ENCODE measurements at regions not wholly inside any gene's neighbourhood (a gene's known extent, or its start where the extent isn't known, plus 50 kb on each side); places are given as distances from the start of the nearest gene placed in this dataset.
"Not testable (repeated sequence)": the region's sequence is repeated elsewhere in the genome, so short reads cannot be mapped to it uniquely, and the experiment has no call there.

DNA sequence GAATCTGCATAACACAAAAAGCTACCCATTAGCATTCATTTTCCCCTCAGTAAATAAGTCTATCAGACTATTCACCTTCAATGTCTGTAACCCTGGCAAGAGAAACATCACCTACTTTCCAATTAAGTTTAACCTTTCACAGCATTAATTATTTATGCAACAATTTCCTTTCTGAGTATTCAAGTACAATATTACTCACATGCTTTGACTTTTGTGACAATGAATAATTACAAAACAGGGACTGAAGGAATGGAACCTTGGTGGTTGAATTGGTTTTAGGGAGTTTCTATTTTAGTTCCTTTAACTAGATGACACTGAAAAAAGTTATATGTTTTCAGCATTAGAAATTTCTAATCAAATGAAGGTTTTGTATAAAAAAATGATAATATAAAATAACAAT, 932.3 kb upstream of the EPHA5 start:
- DNase-seq (ENCODE audit: low spot score) = no peak

DNA sequence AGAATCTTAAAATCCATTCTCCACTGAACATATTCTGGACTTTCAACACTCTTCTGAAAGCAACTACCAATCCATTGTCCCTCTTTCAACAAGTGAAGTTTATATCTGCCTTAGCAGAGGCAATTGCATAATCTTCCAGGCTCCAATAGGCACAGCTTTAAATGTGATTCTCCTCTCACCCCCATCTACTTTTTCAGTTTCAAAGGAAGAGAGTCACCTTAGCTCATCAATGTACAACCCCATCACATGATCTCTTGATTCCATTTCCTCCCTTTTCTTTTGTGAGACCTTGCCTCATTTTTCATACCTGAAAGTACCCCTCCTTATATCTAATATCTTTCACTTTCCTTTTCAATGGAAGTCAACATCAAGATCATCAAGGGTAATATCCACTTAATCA, 921.7 kb upstream of the EPHA5 start:
- DNase-seq (ENCODE audit: low spot score) = no peak

DNA sequence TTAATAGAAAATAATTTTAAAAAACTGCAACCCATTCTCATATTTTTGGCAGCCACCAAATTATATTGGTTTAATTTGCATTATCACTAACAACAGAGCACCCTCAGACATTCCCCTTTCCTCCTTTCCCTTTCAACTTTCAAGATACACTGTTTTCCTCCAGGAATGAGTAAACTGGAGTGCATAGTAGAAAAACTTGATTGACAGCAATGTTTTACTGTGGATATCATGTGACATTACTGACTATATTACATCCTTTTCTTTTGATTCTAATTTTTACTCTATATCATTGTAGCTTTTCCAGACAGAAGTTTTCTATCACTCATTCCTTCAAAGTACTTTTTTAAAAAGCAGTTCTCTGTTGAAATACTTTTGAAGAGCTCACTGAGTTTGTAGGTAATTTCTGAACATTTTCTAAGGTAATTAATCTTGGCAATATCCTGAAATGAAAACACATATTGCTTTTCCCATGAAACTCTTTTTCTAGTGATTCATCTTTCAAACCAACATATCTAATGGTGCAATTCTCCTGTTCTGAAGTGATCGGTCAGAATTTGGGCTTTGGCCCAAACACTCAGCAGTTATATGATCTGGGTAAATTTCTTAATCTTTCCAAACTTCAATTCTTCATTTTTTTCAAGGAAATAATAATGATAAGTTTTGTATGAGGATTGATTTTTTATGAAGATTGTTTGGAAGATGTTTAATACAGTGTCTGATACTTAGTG, 920.4 kb upstream of the EPHA5 start:
- no peak for DNase-seq (ENCODE audit: low spot score)

DNA sequence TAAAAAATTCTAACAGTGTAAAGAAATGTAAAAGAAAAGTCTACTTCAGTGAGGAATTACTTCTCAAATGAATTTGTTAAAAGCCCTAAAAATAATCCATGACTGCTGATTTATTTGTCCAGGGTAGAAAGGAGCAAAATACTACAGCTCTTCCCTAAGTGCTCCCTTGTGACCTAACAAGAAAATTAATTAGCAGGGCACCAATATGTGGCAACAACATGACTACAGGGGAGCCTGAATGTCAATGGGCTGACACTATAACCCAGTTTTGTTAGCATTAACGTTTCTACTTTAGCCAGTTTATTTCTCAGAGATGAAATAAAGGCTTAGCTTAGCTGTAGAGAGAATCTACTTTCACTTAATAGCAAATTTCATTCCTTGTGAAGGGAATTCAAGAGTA, 918.9 kb upstream of the EPHA5 start:
- DNase-seq (ENCODE audit: low spot score) = no peak

DNA sequence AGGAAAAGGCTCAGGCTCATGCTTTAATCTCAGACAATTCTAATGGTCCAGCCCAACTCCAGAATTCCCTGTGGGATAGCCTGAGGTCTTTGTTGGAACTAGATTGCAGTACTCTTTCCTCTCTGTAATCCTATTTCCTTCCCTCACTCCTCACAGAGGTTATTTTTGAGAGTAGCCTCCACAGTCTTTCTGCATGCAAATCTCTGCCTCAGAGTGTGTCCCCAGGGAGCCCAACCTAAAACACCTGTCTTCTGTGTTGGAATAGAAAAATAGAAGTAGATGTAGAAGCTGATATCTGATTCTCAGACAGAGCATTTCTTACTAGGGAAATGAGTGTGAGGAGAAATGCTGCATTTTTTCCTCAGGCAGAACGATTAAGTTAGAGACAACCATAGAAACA, 915.5 kb upstream of the EPHA5 start:
- peak; percentile 2 for DNase-seq (ENCODE audit: low spot score)

DNA sequence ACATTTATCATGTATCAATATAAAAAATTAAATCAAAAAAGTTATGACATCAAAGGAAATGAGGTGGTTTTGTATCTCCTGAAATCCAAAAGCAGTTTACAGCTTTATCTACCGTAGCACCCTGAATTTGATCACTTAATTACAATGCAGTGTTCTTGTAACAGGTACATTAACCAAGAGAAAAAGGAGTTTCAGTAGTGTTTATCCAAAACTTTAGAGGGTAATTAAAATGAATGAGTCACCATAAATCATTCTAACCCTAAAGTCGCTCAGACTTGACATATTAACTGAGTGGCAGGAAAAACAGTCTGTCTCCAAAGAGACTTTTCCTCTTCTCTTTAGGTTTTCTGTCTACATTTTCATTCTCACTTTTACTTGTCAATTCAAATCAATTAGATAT, 907.6 kb upstream of the EPHA5 start:
- DNase-seq (ENCODE audit: low spot score) = no peak

DNA sequence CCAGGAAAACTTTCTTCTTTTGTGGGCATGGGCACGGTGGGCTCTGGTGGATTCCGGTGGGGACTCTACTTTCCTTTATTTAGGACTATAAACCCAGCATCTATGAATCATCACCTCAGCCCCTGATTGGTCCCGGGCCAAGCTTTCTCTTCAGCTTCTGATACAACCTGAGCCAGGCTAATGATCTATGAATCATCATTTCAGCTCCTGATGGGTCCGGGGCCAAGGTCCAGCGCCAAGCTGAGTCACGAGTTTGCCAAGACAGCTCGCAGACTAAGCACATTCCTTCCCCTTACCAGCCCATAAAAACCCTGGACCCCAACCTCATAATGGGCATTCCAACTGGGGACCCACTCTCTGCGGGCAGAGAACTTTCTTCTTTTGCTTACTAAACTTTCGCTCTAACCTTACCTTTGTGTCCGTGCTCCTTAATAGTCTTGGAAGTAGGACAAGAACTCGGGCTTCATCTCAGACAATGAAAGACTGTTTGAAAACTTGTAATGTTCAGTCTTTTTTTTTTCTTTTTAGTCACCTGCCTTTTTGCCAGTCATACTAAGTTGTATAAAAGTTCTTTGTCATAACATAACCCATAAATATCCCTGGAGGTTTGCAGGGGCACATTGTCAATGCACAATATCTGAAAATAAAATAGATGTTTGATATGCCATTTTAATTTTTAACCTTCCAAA, 904.9 kb upstream of the EPHA5 start:
- DNase-seq (ENCODE audit: low spot score) = no peak

DNA sequence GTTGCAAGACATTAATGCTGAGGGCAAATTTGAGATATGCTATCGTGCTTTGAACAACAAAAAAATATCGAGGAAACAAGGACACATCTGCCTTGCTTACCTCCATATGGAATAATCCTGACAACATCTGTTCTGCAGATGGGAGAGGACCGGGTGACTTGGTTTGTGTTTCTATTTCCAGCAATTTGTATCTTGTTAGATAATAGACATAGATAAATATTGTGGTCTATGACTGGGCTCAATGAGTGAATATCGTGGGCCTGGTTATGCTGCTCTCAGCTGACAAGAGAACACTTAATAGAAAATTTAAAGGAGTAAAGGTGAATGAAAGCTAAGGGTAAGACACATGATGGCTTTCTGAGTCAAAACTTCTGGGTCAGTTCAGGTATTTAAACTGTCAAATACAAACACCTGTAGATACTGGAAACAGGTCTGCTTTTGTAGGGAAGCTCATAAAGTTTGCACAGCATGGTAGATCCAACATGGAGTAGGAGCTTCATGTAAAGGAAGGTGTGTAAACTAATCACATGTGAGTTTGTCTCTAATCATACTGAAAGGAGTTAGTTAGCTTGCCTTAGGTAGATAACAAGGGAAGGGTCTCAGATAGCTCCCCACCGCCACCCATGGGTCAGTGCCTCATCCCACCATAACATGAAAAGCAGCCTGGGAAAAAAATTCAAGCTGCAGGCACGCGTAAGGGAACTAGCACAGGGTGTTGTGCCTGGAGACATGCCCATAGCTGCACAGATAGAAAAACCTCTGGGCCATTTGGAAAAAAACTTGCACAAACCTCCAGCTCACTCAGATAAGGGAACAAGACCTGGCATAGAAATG, 904.1 kb upstream of the EPHA5 start:
- DNase-seq (ENCODE audit: low spot score) = no peak

DNA sequence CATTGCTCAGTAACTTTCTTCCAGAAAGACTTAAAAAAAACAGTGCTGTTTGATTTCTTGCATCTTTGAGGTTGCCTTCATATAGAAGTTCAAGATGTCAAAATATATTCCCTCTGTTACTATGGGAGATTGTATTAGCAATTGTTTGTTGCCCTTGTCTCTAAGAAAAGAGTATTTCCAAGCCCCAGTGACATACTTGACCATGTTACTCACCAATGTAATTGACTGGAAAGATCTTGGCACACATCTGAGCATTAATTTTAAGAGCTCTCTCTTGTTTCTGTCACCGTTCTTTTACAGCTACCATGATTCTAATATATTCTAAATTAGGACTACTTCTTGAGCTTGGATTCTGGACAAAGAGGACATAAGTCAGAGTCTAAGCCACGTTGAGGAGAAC, 902.7 kb upstream of the EPHA5 start:
- no peak for DNase-seq (ENCODE audit: low spot score)

DNA sequence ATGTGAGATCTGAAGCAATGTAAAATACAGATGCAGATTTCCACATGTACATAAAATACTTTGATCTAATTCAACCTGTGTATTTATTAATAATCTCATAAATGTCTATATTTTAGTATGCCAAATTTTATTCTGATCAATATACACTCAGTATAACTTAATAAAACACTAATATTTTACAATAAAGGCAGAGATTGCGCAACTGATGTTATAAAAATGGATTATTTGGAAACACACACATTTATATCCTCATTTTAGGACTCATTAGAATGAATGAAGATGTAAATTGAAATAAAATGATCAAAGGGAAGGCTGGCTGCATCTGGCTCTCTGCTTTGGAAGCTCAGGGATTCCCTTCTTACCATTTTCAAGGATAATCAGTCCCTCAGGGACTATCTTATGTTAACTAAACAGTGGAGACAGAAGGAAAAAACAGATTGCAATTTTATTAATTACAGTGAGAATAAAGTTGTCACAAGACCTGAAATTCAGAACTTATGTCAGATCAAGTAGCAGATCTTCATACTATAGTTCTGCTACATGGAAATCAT, 900.9 kb upstream of the EPHA5 start:
- DNase-seq (ENCODE audit: low spot score) = no peak

DNA sequence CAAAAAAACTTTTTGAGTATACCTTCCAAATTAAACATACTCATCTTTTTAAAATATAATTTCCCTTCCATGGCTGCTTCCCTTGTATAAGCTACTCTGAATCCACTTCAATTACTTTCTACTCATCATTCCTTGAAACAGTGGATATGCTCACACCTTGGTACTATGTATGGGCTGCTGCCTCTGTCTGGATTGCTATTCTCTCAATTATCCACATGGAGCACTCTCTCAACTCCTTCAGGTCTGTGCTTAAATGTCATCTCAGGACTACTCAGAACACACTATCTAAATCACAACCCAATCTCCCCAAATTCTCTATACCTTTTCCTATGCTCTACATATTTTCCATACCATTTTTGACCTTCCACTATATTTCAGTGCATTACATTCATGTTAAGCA, 898.9 kb upstream of the EPHA5 start:
- DNase-seq (ENCODE audit: low spot score) = no peak

DNA sequence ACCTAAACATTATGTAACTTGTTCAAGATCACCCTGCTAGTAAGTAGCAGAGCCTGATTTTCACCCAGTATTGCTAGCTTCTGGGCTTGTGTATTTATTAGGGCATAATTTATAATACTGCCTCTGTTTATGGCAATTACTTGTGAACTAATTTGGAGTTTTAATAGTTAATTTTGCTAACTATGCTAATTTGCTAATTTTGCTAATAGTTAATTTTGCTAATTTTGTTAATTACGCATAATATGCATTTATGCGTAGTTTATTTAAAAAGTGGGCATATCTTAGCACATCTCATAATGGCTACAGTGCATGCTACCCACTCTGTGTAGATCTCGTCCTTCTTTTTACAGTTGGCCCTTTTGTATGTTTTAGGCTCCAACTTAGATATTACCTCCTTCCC, 898.1 kb upstream of the EPHA5 start:
- DNase-seq (ENCODE audit: low spot score) = no peak

DNA sequence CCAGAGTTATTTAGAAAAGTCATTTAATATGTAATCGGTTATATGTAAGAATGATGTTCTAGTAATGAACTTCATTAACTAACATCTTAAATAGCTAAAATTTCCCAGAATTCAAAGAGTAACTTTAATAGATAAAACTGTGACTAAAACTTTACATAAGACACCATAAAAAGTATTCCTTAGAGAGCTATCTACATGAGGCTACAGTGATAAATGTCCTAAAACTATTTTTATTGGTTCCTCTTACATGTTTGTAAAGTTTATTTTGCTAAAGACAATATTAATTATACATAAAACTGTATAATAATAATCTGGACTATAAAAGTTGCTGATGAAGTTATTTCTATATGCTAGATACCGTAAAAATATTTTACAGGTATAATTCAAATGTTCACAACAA, 897.7 kb upstream of the EPHA5 start:
- no peak for DNase-seq (ENCODE audit: low spot score)

DNA sequence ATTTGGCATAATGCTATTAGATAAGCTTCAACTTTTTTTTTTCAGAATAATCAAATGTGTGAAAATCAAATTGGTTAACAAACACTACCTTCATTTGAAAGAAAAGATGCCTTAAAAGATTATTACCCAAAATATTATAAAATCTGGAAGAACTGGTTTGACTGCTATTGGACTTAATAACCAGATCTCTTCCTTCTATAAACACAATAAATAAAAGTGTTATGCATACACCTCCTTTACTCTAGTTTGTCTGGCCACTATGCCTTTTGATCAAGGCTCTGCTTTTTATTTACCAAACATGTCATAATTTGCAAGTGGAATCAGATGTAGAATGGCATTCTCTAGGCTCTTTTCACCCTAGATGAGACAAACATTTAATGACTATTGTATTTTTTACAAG, 897.3 kb upstream of the EPHA5 start:
- DNase-seq (ENCODE audit: low spot score) = no peak

DNA sequence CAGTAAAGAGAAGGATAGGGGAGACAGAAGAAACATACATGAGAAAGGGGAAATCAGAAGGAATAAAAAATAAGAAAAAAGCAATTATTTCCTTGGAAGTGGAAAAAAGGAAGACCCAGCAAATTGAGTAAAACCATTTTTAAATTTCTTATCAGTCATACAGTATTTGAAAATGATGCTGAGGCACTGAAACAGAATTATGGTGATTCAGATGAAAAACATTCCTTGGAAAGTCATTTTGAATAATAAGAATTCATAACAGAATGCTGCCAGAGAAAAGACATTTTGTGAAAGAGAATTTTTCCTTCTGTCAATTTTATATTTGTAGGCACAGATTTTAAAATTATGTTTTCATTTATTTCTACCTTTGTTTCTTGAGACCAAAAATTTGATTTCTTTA, 895.5 kb upstream of the EPHA5 start:
- no peak for DNase-seq (ENCODE audit: low spot score)

DNA sequence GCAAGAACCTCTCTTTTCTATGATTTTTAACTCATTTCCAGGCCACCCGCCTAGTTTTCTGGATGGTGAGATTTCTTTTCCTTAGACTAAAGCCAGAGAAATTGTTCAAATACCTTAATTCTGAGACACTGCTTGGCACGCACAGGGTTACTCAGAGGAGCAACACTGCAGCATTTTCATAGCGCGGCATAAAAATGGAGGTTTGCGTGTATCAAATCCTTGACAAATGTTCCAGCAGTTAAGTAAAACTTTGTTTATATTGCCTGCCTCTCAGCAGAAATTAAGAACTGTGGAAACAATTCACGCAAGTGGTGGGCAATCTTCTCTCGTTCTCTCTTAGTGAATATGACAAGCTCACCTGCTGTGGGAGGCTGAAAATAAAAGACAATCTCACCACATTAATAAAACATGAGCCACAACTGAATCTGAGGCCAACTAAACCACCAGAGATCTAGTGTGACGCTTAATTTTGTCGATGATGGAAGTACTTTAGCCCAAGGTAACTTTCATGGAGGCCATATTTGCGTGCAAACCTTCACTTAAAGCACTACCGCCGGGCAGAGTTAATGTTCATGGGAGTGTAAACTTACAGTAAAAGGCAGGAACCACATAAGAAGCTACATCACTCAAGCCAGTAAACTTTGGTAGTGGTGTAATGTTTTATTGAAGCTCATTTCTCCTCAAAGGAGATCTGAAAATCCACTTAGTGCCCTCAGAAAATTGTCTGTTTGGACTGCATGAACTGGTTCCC, 894.8 kb upstream of the EPHA5 start:
- DNase-seq (ENCODE audit: low spot score) = no peak

DNA sequence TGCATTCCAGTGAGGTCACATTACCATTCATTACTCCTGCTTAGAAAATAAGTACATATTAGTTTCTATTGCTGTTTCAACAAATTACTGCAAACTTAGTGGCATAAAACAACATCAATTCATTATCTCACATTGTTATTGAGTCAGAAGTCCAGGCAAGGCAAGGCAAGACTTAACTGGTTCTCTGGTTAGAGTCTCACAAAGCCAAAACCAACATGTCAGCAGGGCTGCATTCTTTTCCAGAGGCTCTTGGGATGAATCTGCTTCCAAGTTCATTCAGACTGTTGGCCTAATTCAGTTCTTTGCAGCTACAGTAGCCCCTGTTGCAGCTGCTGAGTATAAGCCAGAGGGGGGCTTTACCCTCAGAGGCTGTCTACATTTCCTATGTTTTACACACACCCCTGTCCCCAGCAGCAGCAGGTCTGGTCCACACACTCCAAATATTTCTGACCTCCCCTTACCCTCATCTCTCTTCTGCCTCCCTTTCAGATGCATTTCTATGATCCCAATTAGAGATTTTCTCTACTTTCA, 892.1 kb upstream of the EPHA5 start:
- no peak for DNase-seq (ENCODE audit: low spot score)

DNA sequence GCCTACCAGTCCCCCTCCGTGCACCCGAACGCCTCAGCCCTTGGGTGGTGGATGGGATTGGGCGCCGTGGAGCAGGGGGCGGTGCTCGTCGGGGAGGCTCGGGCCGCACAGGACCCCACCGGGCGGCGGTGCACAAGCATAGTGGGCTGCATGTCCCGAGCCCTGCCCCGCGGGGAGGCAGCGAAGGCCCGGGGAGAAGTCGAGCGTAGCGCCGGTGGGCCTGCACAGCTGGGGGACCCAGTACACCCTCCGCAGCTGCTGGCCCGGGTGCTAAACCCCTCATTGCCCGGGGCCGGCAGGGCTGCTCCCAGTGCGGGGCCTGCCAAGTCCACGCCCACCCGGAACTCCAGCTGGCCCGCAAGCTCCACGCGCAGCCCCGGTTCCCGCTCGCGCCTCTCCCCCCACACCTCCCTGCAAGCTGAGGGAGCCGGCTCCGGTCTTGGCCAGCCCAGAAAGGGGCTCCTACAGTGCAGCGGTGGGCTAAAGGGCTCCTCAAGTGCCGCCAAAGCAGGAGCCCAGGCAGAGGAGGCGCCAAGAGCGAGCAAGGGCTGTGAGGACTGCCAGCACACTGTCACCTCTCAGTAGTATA, 891.3 kb upstream of the EPHA5 start:
- DNase-seq (ENCODE audit: low spot score) = not testable (repeated sequence)

DNA sequence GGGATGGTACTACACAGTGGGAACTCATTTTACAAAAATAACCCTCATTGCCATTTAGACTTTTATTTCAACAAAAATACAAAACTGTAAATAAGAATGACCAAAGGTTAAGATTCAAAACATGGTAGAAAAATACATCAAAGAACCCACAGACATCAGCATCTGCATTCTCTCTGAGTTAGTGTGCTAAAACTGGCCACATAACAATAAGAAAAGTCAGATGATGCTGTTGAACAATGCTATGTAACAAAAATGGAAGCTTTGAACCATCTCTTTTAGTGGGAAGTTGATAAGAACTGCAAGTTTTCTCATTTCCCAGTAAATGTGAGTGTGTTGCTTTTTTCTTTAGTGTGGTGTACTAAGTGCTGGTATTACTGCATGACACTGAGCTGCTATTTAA, 888.4 kb upstream of the EPHA5 start:
- DNase-seq (ENCODE audit: low spot score) = no peak

DNA sequence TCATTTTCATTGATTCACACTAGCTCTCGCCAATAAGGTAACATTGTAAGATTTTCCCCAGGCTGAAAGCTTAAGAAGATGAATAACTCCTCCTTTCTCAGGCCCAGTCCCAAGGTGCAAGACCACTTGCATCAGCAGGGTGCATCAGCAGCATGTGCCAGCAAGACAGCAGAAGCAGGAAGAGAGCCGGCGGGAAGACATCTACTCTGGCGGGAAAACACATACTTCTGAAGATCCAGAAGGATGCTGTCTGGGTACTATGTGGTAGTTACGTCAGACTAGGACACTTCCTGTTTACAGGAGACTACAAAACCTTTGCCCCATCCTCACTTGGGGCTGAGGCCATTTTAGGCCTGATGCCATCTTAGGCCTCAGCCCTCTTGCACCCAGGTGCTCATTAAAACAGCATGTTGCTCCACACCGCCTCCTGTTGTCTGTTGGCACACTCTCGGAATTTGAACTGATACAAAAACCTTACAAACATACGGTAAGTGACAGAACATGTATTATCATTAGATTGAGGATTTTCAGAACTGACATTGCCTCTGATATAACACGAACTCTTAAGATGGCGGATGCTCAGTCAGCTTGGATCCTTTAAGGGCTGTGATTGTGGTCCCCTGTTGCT, 886.5 kb upstream of the EPHA5 start:
- DNase-seq (ENCODE audit: low spot score) = no peak

DNA sequence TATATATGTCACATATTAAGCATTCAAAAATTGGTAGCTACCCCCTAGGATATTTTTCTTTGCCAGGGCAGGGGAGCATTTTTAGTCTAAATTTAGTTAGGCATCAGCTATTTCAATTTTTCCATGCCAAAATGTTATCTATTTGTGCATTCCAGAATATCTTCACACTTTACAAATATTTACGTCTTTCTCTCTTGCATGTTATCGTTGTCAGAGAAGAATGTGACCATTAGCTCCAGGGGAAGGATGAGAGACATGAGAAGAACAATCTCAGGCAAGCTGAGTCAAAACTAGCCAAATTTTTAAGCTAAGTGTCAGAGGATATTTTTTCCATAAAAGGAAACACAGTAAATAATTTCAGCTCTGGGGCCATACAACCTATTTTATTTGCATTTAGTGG, 885.0 kb upstream of the EPHA5 start:
- no peak for DNase-seq (ENCODE audit: low spot score)
